Kidney epithelial cell (primary cell): ENCODE measurements at regions not wholly inside any gene's neighbourhood (a gene's known extent, or its start where the extent isn't known, plus 50 kb on each side); places are given as distances from the start of the nearest gene placed in this dataset.

Source experiments
- DNase-seq: peaks from one replicate; pipeline ENCODE4 v3.0.0-alpha.2; 2010; ENCODE audit warnings: low read depth
- H3K27me3 ChIP-seq: 2 replicates; pipeline ENCODE4 v1.6.0; 2011; ENCODE audit warnings: low read length; ENCODE audit not compliant: control insufficient read depth, insufficient read depth
- H3K36me3 ChIP-seq: 2 replicates; pipeline ENCODE4 v1.5.1; 2011; ENCODE audit warnings: low read length; ENCODE audit not compliant: control insufficient read depth, insufficient read depth
- H3K4me3 ChIP-seq: 2 replicates; pipeline ENCODE4 v1.5.1; 2011; ENCODE audit warnings: low read depth, mild to moderate bottlenecking, control low read depth, low read length
- TF ChIP-seq, protein P1 (sequence below): IDR thresholded peaks from 2 replicates; pipeline ENCODE4 v1.5.1; 2011; ENCODE audit warnings: mild to moderate bottlenecking, moderate library complexity, low read length, control low read depth, inconsistent platforms; ENCODE audit not compliant: insufficient read depth, poor library complexity, severe bottlenecking

- H3K36me3 ChIP-seq = no peaks in the 10 kb centered on the region
- TF ChIP-seq, protein P1, sequence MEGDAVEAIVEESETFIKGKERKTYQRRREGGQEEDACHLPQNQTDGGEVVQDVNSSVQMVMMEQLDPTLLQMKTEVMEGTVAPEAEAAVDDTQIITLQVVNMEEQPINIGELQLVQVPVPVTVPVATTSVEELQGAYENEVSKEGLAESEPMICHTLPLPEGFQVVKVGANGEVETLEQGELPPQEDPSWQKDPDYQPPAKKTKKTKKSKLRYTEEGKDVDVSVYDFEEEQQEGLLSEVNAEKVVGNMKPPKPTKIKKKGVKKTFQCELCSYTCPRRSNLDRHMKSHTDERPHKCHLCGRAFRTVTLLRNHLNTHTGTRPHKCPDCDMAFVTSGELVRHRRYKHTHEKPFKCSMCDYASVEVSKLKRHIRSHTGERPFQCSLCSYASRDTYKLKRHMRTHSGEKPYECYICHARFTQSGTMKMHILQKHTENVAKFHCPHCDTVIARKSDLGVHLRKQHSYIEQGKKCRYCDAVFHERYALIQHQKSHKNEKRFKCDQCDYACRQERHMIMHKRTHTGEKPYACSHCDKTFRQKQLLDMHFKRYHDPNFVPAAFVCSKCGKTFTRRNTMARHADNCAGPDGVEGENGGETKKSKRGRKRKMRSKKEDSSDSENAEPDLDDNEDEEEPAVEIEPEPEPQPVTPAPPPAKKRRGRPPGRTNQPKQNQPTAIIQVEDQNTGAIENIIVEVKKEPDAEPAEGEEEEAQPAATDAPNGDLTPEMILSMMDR = no peak
- H3K4me3 ChIP-seq = no peak overlapping the region
- no peak for DNase-seq
- H3K27me3 ChIP-seq = no peaks in the 10 kb centered on the region
These were observed 248.3 kb upstream of the COL3A1 start for GRCh38 chr2:188725746-188726360.

- Histone ChIP-seq H3K36me3 (no peaks in the 10 kb centered on the region), H3K4me3 (no peak overlapping the region), H3K27me3 (no peaks in the 10 kb centered on the region)
- DNase-seq = no peak
- TF ChIP-seq, protein P1 = no peak
These were observed 247.4 kb upstream of the COL3A1 start for GRCh38 chr2:188726626-188727247.

DNA sequence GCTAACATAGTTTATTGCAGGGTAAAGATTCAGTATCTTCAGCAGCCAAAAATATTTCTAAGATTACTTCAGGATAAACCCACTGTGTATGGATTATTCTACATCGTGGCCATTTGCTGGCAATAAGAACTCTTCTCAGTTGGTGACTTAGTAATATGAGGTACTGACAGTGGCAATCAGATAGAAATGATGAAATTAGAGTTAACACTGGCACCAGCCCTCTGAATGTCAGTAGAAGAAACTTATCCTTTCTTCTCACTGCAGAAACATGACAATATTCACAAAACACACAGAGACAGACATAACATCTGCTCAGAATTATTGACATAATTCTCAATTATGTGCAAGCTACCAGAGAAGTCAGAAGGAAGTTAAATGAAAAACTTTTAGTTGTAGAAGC lies 246.3 kb upstream of the COL3A1 start:
- TF ChIP-seq, protein P1 = no peak
- no peaks in the 10 kb centered on the region for H3K27me3 ChIP-seq
- H3K36me3 ChIP-seq = no peaks in the 10 kb centered on the region
- no peak overlapping the region for H3K4me3 ChIP-seq
- DNase-seq = no peak

- Histone ChIP-seq H3K36me3 (no peaks in the 10 kb centered on the region), H3K27me3 (no peaks in the 10 kb centered on the region), H3K4me3 (no peak overlapping the region)
- no peak for DNase-seq
- TF ChIP-seq, protein P1 = no peak
These were observed 239.5 kb upstream of the COL3A1 start for GRCh38 chr2:188734691-188735090.

- TF ChIP-seq, protein P1 = no peak
- H3K27me3 ChIP-seq = no peaks in the 10 kb centered on the region
- no peak for DNase-seq
- H3K36me3 ChIP-seq = no peaks in the 10 kb centered on the region
- no peak overlapping the region for H3K4me3 ChIP-seq
These were observed 227.4 kb upstream of the COL3A1 start for GRCh38 chr2:188746727-188747126.

- H3K4me3 ChIP-seq = no peak overlapping the region
- H3K36me3 ChIP-seq = no peaks in the 10 kb centered on the region
- DNase-seq = no peak
- TF ChIP-seq, protein P1 = no peak
- H3K27me3 ChIP-seq = no peaks in the 10 kb centered on the region
These were observed 222.4 kb upstream of the COL3A1 start for GRCh38 chr2:188751816-188752215.
